GM21390 (cell line): ENCODE measurements at regions not wholly inside any gene's neighbourhood (a gene's known extent, or its start where the extent isn't known, plus 50 kb on each side); places are given as distances from the start of the nearest gene placed in this dataset.

Experiments used
- ATAC-seq: cut with Tn5 transposase; IDR thresholded peaks from one replicate; pipeline ENCODE4 v1.9.1; 2021; ENCODE audit not compliant: unreplicated experiment

GRCh38 chr5:68406767-68407241, 191.2 kb downstream of the PIK3R1 start:
- peak; percentile 93 for ATAC-seq

- ATAC-seq: peak; percentile 8
These were observed 192.0 kb downstream of the PIK3R1 start for GRCh38 chr5:68407311-68408239.

GRCh38 chr5:68408345-68408871, 192.9 kb downstream of the PIK3R1 start:
- ATAC-seq: no peak

- ATAC-seq: no peak
These were observed 193.7 kb downstream of the PIK3R1 start for GRCh38 chr5:68409259-68409658.

GRCh38 chr5:68411161-68411560, 195.6 kb downstream of the PIK3R1 start:
- no peak for ATAC-seq

GRCh38 chr5:68415177-68416085, 199.9 kb downstream of the PIK3R1 start:
- no peak for ATAC-seq

- ATAC-seq: no peak
These were observed 201.2 kb downstream of the PIK3R1 start for GRCh38 chr5:68416714-68417113.

- no peak for ATAC-seq
These were observed 202.6 kb downstream of the PIK3R1 start for GRCh38 chr5:68418201-68418600.

GRCh38 chr5:68418680-68419079, 203.1 kb downstream of the PIK3R1 start:
- no peak for ATAC-seq

- no peak for ATAC-seq
These were observed 203.6 kb downstream of the PIK3R1 start for GRCh38 chr5:68419081-68419636.

GRCh38 chr5:68419637-68420452, 204.3 kb downstream of the PIK3R1 start:
- ATAC-seq: no peak

- no peak for ATAC-seq
These were observed 205.2 kb downstream of the PIK3R1 start for GRCh38 chr5:68420476-68421344.

GRCh38 chr5:68421485-68422220, 206.1 kb downstream of the PIK3R1 start:
- no peak for ATAC-seq

- no peak for ATAC-seq
These were observed 207.7 kb downstream of the PIK3R1 start for GRCh38 chr5:68423154-68423811.

GRCh38 chr5:68424799-68425537, 209.4 kb downstream of the PIK3R1 start:
- ATAC-seq: peak; percentile 73

GRCh38 chr5:68426586-68426985, 211.0 kb downstream of the PIK3R1 start:
- ATAC-seq: no peak

- no peak for ATAC-seq
These were observed 212.8 kb downstream of the PIK3R1 start for GRCh38 chr5:68428231-68428811.
